ENCODE measurements at regions not wholly inside any gene's neighbourhood (a gene's known extent, or its start where the extent isn't known, plus 50 kb on each side); places are given as distances from the start of the nearest gene placed in this dataset.

DNA sequence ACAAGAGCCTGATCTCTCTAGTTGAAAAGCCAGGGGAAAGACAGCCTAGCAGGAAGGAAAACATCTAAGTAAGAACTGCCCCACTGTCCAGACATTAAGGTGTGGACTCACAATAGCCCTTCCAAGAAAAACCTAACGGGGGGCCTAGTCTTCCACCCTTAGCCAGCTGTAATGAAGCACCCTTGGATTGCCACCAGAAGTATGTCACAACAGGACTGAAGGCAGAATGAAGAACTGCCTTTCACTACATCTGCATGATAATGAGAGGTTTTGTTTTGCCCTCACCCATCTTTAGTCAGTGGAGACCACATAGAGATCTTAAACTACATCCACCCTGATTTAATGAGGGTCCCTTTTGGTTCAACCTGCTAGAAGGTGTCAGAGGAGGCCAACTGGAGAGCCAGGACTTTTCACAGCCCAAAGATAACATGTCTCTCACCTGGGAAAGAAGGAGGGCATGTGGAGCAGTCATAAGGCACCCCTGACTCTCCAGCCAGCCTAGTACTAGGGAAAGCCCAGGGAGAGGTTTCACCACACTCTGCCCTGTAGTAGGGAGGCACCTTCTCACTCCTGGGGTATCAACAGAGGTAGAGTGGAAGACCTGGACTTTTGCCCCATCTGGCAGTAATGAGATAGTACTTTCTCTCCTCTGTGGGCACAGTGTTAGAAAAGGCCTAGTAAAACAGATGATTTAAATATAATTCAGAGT is 1017.4 kb upstream of the MANEA start:
- TF ChIP-seq POLR2AphosphoS5 (IDR thresholded peaks at IDR 0.05; ENCODE audit: insufficient read depth, low read depth, low read length) (no peak), POLR2A (IDR thresholded peaks at IDR 0.05; ENCODE audit: low read depth, low read length) (no peak)
